GM18873 (cell line): ENCODE measurements at regions not wholly inside any gene's neighbourhood (a gene's known extent, or its start where the extent isn't known, plus 50 kb on each side); places are given as distances from the start of the nearest gene placed in this dataset.
"Not testable (repeated sequence)": the region's sequence is repeated elsewhere in the genome, so short reads cannot be mapped to it uniquely, and the experiment has no call there.

Experiments used
- ATAC-seq: cut with Tn5 transposase; IDR thresholded peaks from one replicate; pipeline ENCODE4 v1.9.1; 2021; ENCODE audit warnings: mild to moderate bottlenecking, moderate library complexity, moderate number of reproducible peaks; ENCODE audit not compliant: unreplicated experiment, low FRiP score

DNA sequence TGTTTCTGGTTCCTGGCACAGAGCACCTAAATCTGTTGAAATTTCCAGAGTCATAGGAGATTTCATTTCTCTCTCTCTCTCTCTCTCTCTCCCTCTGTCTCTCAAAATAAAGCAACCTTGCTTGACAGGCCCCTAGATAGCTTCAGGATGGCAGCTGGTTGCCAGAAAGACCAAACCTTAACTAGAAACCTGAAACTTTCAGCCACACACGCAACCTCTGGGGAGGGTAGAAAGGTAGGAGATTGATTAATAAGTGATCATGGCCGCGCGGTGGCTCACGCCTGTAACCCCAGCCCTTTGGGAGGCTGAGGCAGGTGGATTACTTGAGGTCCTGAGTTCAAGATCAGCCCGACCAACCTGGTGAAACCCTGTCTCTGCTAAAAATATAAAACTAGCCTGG is 1885.4 kb upstream of the CELF4 start:
- no peak for ATAC-seq

DNA sequence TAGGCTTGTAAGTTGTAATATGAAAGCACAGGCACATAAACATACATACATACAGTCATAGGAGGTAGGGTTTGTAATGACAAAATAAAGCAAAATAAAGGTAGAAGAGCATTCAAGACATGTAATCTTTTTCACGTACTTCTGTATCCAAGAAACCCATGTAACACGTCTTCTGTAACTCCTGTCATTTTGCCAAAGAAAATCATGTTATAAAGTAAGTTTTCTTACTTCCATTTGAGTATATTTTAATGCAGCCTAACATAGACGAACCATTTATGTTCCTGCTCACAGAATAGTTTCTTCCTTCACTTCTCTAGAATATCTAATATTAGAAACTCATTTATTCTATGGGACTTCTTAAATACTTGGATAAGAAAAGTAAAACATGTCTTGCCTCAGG is 1884.0 kb upstream of the CELF4 start:
- no peak for ATAC-seq

DNA sequence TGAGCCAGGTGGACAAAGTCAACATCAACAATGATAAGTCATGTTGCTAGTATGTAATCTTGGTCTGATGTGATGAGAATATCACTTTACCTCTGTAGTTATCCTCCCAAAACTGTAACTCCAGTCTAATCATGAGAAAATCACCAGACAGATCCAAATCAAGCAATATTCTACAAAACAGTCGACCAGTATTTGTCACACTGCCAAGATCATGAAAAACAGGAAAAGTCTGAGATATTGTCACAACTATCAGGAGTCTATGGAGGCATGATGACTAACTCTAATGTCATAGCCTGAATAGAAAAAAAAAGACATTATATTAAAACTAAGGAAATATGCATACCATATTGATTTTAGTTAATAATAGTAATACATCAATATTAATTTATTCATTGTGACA is 1883.3 kb upstream of the CELF4 start:
- ATAC-seq: no peak

DNA sequence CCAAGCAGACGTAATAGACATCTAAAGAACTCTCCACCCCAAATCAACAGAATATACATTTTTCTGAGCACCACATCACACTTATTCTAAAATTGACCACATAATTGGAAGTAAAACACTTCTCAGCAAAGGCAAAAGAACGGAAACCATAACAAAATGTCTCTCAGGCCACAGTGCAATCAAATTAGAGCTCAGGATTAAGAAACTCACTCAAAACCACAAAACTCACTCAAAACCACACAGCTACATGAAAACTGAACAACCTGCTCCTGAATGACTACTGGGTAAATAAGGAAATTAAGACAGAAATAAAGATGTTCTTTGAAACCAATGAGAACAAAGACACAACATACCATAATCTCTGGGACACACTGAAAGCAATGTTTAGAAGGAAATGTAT is 1879.4 kb upstream of the CELF4 start:
- ATAC-seq: not testable (repeated sequence)

DNA sequence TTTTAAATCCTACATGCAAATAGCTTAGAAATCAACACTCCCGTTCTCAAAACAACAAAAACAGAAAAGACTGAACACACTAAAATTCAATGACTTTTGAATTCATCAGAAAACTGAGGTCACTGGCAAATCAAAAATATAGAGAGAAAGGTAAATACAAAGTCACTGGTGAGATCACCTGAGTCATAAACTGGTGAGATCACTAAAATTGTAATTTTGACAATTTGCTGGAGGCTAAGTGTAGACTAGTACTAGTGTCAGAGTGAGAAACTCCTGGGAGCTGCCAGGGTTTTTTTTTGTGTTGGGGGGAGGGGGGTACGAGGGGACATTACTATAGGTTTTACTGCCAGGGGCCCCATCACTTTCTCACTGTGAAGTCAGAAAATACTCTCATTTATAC is 1876.0 kb upstream of the CELF4 start:
- ATAC-seq: no peak

DNA sequence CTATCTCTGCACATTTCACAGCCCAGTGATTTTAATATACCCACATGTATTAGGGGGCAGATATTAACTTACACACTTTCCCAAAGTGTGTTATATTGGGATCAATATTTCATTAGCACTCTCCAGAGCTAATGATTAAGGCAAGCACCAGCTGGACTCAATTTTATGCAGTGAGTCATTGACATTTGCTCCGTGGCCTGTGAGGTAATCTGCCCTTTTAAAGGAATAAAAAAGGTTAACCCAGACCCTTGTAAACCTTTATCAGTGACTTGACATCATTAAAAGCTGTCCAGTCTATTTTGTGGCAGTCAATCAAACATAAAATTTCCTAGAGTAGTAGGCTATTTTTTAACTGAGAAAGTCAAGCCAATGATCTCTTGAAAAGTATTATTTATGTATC is 1870.4 kb upstream of the CELF4 start:
- ATAC-seq: no peak

DNA sequence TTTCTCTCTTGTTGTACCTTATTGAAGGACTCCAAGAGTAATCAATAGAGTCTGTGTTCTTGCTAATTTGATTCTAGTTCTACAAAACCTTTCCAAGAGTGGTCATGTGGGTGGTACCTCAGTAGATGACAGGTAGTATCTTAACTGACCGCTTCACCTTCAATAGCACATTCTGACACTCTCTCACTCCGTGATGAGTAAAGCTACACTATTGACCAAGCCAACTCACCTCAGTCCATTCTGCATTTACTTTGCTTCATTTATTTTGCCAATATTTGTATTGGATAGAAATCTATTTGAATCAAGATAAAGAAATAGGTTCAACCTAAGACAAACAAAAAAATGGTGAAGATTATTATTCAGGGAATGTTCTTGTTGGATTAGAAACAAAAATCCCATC is 1869.6 kb upstream of the CELF4 start:
- ATAC-seq: no peak

DNA sequence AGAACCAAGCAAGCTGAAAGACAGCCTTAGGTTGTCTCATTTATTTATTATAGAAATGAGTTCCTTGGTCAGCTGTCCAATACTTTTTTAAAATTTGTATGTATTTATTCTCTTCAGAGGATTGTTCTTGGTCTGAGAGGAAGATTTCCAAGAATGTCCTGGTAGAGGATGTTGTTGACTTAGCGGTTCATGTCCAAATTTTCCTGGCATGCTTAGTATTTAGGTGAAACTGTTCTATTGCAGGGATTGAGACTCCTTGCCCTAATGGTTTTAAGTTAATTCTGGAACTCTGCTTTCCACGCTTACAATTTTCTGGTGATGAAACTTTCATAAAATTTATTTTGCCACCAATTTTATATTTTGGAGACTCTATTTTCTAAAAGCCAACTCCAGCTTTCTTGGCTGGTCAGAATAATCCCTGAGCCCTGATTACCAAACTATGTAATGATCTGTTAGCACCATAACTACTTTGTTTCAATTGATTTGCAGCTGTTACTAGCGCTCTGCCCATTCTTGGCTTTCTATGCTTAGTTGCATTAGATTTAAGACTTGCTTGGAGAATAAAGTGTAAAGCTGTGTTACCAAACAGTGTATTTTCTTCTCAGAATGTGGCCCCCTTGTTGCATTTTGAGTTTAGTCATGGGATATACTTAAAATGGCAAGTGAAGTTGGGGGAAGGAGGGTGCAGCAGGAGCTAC is 1868.8 kb upstream of the CELF4 start:
- no peak for ATAC-seq

DNA sequence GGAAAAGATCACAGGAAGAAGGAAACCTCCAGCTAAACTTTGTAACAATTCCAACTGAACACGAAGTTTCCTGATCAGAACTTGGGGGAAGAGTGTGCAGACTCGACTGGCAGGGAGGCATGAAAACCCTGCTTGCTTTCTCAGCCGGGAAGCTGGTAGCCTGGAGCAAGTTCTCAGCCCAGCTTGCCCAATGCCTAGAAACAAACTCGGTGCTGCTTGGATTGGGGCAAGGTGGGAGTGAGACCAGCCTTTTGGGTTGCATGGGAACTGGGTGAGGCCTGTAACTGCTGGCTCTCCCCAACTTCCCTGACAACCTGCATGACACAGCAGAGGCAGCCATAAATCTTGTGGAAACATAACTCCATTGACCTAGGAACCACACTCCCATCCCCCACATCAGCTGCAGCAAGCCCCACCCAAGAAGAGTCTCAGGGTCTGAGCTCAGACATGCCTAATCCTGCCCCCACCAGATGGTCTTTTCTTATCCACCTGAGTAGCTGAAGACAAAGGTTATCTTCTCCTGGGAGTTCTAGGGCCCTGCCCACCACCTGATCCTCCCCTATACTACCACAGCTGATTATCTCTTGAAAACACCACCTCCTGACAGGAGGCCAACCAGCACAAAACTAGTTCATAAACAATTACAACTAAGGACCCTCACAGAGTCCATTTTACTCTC is 1859.7 kb upstream of the CELF4 start:
- no peak for ATAC-seq

DNA sequence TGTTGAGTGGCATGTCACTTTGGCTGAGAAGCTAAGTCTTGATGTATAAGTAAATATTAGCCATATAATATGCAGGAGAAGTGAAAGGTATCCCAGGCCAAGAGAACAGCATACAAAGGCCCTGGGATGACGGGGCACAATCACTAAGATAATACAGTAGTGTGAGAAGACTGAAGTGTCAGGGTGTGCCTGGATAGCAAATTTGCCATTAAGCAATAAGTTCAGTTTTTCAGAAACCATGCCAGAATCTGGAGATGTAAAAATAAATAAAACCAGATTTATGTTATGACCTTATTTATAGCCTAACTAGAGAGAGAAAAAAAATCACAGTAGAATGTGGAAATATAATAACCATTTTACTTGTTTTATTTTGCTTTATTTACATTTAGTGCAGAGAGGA is 1858.7 kb upstream of the CELF4 start:
- ATAC-seq: no peak

DNA sequence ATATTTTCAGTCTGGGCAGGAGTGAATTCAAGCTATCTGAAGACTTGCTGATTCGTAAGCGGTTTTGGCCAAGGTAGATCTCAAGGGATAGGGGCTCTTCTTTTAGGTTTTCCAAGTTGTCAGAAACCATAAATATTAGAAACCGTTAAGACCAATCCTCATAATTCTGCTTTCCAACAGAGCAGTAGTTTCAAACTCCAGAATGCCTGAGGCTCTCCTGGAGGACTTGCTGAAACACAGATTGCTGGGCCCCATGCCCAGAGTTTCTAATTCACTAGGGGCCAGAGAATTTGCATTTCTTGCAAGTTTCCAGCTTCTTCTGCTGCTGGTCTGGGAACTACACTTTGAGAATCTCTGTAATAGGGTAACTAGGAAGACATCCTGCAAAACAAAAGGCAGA is 1855.7 kb upstream of the CELF4 start:
- ATAC-seq: no peak

DNA sequence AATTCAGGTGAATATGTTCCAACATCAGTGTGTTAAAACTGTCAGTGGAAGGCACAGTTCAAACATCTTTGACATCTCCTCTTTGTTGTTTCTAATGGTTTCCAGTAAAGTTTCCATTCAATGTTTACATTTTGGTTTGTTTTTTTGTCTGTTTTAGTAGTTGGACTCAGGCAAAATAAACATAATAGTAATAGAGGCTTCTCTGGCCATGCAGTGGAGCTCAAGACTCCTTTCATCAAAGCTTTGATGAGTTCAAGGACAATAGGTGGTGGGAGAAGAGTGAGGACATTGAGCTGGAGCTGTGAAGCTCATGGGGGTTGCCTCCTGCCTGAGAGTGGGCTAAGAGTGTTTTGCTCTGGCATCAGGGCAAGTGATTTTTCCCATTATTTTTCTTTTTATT is 1853.7 kb upstream of the CELF4 start:
- no peak for ATAC-seq

DNA sequence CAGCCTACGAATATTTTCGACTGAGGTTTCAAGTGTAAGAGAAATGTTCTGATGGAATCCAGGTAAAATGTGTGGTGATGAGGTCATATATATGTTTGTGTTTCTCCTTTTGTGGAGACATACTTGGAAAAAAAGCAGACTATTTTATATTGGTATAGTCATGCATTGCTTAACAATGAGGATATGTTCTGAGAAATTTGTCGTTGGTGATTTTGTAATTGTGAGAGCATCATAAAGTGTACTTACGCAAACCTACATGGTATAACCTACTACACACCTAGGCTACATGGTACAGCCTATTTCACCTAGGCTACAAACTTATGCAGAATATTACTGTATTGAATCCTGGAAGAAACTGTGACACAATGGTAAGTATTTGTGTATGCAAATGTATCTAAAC is 1849.9 kb upstream of the CELF4 start:
- no peak for ATAC-seq

DNA sequence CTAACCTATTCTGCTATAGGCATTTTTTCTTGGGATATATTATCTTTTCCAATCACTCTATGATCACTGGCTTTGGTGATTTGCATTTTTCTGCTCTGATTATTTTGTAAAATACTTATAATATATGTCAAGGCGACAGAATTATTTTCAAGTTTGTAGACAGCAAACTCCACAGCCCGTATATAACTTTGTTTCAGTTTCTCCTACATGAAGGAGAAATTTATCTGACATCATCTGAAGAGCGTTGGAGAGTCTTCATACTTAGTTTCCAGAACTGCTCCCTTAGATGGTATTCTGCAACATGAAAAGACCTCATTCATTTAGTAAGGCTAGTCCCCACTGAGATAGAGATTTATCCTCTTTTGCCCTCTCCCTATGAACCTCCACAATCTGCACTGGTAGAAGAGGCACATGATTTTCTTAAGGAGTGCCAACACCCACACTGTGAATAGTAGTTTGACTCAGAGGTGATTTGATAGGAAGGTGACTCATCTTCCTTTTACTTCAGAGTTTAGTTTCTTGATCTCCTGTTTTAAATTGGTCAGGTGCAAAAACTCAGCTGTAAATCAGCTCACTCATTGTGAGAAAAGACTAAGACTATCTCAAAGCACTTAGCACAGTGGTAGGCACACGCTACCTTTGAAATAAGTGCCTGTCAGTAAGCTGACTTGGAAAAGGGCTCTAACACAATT is 1848.6 kb upstream of the CELF4 start:
- no peak for ATAC-seq

DNA sequence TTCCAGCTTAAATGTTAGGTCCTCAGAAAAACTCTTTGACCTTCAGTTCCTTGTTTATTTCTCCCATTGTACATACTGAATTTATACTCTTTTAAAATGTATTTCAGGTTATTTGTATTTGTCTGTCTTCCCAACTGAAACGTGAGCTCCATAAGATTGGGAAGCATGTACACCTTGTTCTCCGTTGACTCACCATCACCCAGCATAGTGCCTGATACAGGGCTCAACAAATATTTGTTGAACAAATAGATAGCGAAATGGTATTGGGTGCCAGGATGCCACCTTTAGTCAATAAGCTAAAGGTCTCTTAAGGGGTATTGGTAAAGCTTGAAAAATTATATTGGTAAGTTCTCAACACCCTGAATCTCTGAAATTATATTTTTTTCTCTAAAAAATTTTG is 1841.3 kb upstream of the CELF4 start:
- no peak for ATAC-seq

DNA sequence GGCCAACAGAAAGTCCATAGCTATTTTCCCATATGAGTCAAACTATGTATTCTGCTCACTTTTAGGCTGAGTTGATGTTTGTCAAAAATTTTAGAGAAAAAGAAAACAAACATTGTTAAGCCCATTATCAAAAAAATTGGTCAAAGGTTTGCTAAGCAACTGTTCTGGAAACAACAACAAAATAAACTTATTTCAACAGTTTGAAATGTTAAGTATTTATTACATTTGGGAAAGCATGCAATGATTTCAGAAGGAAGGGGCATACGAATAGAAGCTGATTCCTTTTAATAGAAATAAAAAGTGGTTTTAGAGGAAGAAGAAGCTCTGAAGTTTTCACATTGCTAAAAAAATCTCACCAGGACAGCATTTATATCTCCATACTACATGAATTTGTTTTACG is 1837.5 kb upstream of the CELF4 start:
- ATAC-seq: no peak

DNA sequence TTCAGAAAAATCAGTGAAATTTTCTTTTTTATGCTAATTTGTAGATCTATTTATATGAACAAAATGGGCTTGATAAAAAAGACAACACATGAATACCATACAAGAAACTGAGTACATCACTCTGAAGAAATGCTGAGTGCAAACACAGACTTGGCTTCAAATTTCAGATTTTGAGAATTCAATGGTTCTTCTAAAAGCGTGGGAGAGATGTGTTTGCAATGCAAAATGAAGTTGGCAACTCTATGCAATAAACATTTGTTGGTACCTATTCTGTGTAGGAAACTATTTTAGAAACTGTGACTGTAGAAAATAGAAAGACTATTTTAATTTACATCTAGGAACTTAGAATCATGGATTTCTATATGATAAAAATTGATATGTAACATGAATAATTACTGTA is 1834.1 kb upstream of the CELF4 start:
- ATAC-seq: no peak

DNA sequence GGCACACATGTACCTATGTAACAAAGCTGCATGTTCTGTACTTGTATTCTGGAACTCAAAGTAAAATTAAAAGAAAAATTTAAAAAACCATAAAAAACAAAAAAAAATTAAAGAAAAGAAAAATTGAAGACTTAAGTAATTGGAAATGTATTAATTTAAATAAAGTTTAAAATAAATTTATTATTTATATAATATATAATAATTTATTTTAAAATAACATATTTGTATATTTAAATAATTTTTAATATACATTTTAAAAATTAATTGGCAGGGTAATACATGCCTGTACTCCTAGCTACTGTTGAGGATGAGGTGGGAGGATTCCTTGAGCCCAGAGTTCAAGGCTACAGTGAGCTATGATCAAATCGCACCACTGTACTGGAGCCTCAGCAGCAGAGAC is 1830.6 kb upstream of the CELF4 start:
- no peak for ATAC-seq

DNA sequence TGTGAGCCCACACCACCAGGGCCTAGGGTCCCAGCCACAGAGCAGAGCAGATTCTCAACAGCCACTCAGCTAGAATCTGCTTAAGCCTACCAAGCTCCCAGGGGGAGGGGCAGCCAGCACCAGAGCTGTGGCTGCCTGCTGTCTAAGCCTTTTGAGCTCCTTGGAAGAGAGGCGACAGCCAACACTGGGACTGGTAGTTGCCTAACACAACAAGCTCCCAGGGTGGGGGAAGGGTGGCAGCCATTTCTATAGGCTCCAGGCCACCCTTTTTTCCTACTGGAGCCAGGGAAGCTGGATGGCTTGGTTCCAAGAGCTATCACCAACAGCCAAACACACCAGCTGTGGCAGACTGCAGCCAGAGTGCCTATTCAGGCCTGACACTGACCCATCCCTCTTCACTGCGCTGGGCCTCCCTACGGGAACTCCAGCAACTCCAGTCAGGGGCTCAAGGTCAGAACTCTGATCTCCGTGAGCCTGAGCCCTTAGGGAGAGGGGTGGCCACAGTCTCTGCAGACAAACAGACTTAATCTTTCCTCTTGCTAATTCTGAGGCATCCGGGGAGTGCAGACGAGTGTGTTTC is 1824.3 kb upstream of the CELF4 start:
- no peak for ATAC-seq

DNA sequence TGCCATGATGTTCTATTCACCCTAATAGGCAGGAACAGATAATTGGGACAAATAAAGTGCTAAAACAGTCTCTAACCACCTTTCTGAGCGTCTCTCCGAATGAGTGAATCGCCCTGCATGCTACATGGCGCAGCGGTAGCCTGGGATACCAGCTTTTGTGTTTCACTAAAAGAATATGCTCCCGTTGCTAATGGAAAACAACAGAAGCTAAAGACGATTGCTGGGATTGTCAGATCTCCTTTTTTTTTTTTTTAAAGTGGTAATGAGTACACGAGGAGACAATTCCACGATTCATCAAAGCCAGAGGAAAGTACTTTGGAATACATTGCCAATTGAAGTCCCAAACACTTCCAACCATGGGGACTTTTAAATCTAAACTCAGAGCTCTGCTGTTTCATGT is 1815.3 kb upstream of the CELF4 start:
- ATAC-seq: no peak

DNA sequence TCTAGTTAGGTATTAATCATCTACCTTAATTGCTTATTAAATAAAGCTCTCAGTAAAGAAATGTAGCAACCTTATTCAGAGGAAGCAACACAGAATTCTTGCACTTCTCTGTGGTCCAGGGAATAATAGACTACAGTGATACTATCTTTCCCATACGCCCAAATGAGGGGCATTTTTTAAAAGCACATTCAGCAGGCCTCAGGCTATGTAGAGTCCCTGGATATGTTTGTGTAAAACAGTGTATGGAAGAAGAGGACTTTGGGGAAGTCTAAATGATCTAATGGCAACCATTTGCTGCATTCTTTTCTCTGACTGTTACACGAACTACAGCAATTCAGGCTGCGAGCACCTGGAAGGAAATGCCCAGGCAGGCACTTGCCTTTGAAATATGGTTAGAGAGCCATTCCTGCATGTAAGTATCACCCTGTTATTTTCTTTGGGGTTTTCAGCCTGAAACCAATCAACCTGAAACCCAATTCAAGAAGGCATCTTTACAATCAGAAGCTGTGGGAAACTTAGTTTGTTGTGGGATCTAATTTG is 1814.7 kb upstream of the CELF4 start:
- ATAC-seq: no peak
